Gastrocnemius medialis (tissue), 4 donors: ENCODE measurements at regions not wholly inside any gene's neighbourhood (a gene's known extent, or its start where the extent isn't known, plus 50 kb on each side); places are given as distances from the start of the nearest gene placed in this dataset.

Source experiments
- CTCF ChIP-seq, 5 experiments: fragments of 450-650 bp in 3 of 5; fragments of 200-600 bp in 2 of 5; sonication (generic) in 2 of 5; IDR thresholded peaks in 4 of 5; conservative IDR thresholded peaks in 1 of 5; 1 replicate in 4 of 5; 2 replicates in 1 of 5; pipeline ENCODE4 v1.5.1; 2016 to 2019; ENCODE audit warnings: antibody characterized with exemption in 5 of 5, mild to moderate bottlenecking in 3 of 5, moderate library complexity in 3 of 5
- POLR2A ChIP-seq, 2 donors: fragments of 450-650 bp; IDR thresholded peaks; one replicate each; pipeline ENCODE4 v1.6.1; 2017; ENCODE audit warnings: antibody characterized with exemption in 2 of 2, mild to moderate bottlenecking in 2 of 2, moderate library complexity in 2 of 2

- no peak for TF ChIP-seq CTCF (IDR thresholded peaks at IDR 0.05 in 4 of 5, conservative IDR thresholded peaks at IDR 0.05 in 1 of 5)
- no peak for TF ChIP-seq POLR2A (IDR thresholded peaks at IDR 0.05)
Measured at GRCh38 chr4:28341784-28342183, 1481.1 kb downstream of the STIM2 start.
